ENCODE measurements at regions not wholly inside any gene's neighbourhood (a gene's known extent, or its start where the extent isn't known, plus 50 kb on each side); places are given as distances from the start of the nearest gene placed in this dataset.

- DNase-seq: no peak
Observed at GRCh38 chr13:31965361-31966066, 66.1 kb upstream of the FRY start.

GRCh38 chr13:31967155-31967554, 64.4 kb upstream of the FRY start:
- DNase-seq: no peak

GRCh38 chr13:31968473-31968872, 63.1 kb upstream of the FRY start:
- no peak for DNase-seq

- no peak for DNase-seq
Observed at GRCh38 chr13:31970231-31970930, 61.2 kb upstream of the FRY start.

- DNase-seq: no peak
Observed at GRCh38 chr13:31972453-31972852, 59.1 kb upstream of the FRY start.

- no peak for DNase-seq
Observed at GRCh38 chr13:31978021-31978420, 53.6 kb upstream of the FRY start.

- DNase-seq: no peak
Observed at GRCh38 chr13:31980830-31981229, 50.7 kb upstream of the FRY start.

All from cerebellar nuclear complex (tissue), 1 donor.